GM23338 (cell line): ENCODE measurements at regions not wholly inside any gene's neighbourhood (a gene's known extent, or its start where the extent isn't known, plus 50 kb on each side); places are given as distances from the start of the nearest gene placed in this dataset.
A peak's percentile ranks its signal among the peaks of the same experiment; 100 is the strongest.

ENCODE experiments used
- ATAC-seq: fragments of 200-7000 bp; cut with Tn5 transposase; 3 replicates; pipeline ENCODE4 v1.9.1; 2020
- DNase-seq: peaks from one replicate; pipeline ENCODE4 v3.0.0-alpha.2; 2015; ENCODE audit warnings: low spot score
- H2AFZ ChIP-seq: fragments of 200-600 bp; sonication (generic); 2 replicates; pipeline ENCODE4 v1.8.0; 2016; ENCODE audit warnings: antibody characterized with exemption, mild to moderate bottlenecking, moderate library complexity
- H3F3A ChIP-seq: fragments of 200-600 bp; sonication (generic); replicated peaks from 2 replicates; pipeline ENCODE4 v1.8.0; 2017; ENCODE audit warnings: antibody characterized with exemption, mixed run types, low read depth
- H3K27ac ChIP-seq: fragments of 200-600 bp; sonication (generic); 2 replicates; pipeline ENCODE4 v1.6.1; 2016; ENCODE audit warnings: low read depth
- H3K27me3 ChIP-seq: fragments of 200-600 bp; sonication (generic); 2 replicates; pipeline ENCODE4 v1.8.0; 2016; ENCODE audit warnings: mild to moderate bottlenecking, mixed run types, moderate library complexity; ENCODE audit not compliant: insufficient read depth
- H3K36me3 ChIP-seq: fragments of 200-600 bp; sonication (generic); 2 replicates; pipeline ENCODE4 v1.8.0; 2016; ENCODE audit warnings: mild to moderate bottlenecking; ENCODE audit not compliant: insufficient read depth
- H3K4me1 ChIP-seq: fragments of 200-600 bp; sonication (generic); 2 replicates; pipeline ENCODE4 v1.8.0; 2016; ENCODE audit warnings: mild to moderate bottlenecking, moderate library complexity; ENCODE audit not compliant: insufficient read depth
- H3K4me2 ChIP-seq: fragments of 200-600 bp; sonication (generic); 2 replicates; pipeline ENCODE4 v1.7.1; 2017; ENCODE audit warnings: mixed run types
- H3K4me3 ChIP-seq: fragments of 200-600 bp; sonication (generic); 2 replicates; pipeline ENCODE4 v1.6.1; 2016; ENCODE audit warnings: mixed run types
- H3K79me2 ChIP-seq: fragments of 200-600 bp; sonication (generic); replicated peaks from 2 replicates; pipeline ENCODE4 v1.8.0; 2017; ENCODE audit warnings: mild to moderate bottlenecking; ENCODE audit not compliant: insufficient read depth
- H3K9me2 ChIP-seq: fragments of 200-600 bp; sonication (generic); 2 replicates; pipeline ENCODE4 v1.8.0; 2017; ENCODE audit not compliant: insufficient read depth
- H4K20me1 ChIP-seq: fragments of 200-600 bp; sonication (generic); replicated peaks from 2 replicates; pipeline ENCODE4 v1.8.0; 2017; ENCODE audit warnings: mild to moderate bottlenecking; ENCODE audit not compliant: insufficient read depth
- H3K27ac Mint-ChIP-seq: 2 replicates; pipeline ENCODE4 v1.8.0; 2020; ENCODE audit warnings: inconsistent platforms, mild to moderate bottlenecking, moderate library complexity, mixed read lengths
- H3K27me3 Mint-ChIP-seq: 3 replicates; pipeline ENCODE4 v1.8.0; 2022; ENCODE audit warnings: low read depth, mild to moderate bottlenecking, moderate library complexity, mixed read lengths, inconsistent platforms; ENCODE audit not compliant: insufficient read depth, poor library complexity
- H3K36me3 Mint-ChIP-seq: 3 replicates; pipeline ENCODE4 v1.8.0; 2021; ENCODE audit warnings: low read depth, mild to moderate bottlenecking, inconsistent platforms, moderate library complexity, mixed read lengths
- H3K4me1 Mint-ChIP-seq: 3 replicates; pipeline ENCODE4 v1.8.0; 2020; ENCODE audit warnings: mild to moderate bottlenecking, inconsistent platforms, mixed read lengths
- H3K4me3 Mint-ChIP-seq: 3 replicates; pipeline ENCODE4 v1.8.0; 2021; ENCODE audit warnings: moderate library complexity, mild to moderate bottlenecking, inconsistent platforms, mixed read lengths
- H3K9me3 Mint-ChIP-seq: 3 replicates; pipeline ENCODE4 v1.8.0; 2020; ENCODE audit warnings: moderate library complexity, mild to moderate bottlenecking, inconsistent platforms, mixed read lengths
- CREB1 ChIP-seq: fragments of 250-450 bp; sonication (Bioruptor Pico); IDR thresholded peaks from 2 replicates; pipeline ENCODE4 v1.5.0; 2020; ENCODE audit warnings: low read depth, mild to moderate bottlenecking, moderate library complexity
- ETS1 ChIP-seq: IDR thresholded peaks from 2 replicates; pipeline ENCODE4 v1.6.1; 2016; ENCODE audit warnings: antibody characterized with exemption
- EZH2 ChIP-seq: fragments of 200-600 bp; sonication (generic); IDR thresholded peaks from one replicate; pipeline ENCODE4 v1.8.0; 2017; ENCODE audit warnings: antibody characterized with exemption, mild to moderate bottlenecking, low read depth; ENCODE audit not compliant: unreplicated experiment
- EZH2phosphoT487 ChIP-seq: fragments of 200-600 bp; sonication (generic); IDR thresholded peaks from one replicate; pipeline ENCODE4 v1.8.1; 2018; ENCODE audit warnings: antibody characterized with exemption; ENCODE audit not compliant: unreplicated experiment
- JUNB ChIP-seq: IDR thresholded peaks from one replicate; pipeline ENCODE4 v1.6.1; 2016; ENCODE audit warnings: antibody characterized with exemption; ENCODE audit not compliant: unreplicated experiment
- NANOG ChIP-seq: IDR thresholded peaks from 2 replicates; pipeline ENCODE4 v1.6.1; 2016; ENCODE audit warnings: antibody characterized with exemption, borderline replicate concordance
- POLR2AphosphoS5 ChIP-seq: IDR thresholded peaks from 2 replicates; pipeline ENCODE4 v1.6.1; 2016; ENCODE audit warnings: antibody characterized with exemption, low read depth
- STAT1 ChIP-seq: IDR thresholded peaks from one replicate; pipeline ENCODE4 v1.6.1; 2016; ENCODE audit warnings: antibody characterized with exemption; ENCODE audit not compliant: unreplicated experiment
- ZNF114 ChIP-seq: fragments of 250-450 bp; sonication (Bioruptor Pico); IDR thresholded peaks from 2 replicates; pipeline ENCODE4 v1.5.0; 2020; ENCODE audit warnings: mild to moderate bottlenecking, moderate library complexity
- ZNF331 ChIP-seq: fragments of 250-450 bp; sonication (Bioruptor Pico); IDR thresholded peaks from 2 replicates; pipeline ENCODE4 v1.5.0; 2020; ENCODE audit warnings: low read depth, mild to moderate bottlenecking, moderate library complexity
- TF ChIP-seq, protein P1 (sequence below), 2 experiments: fragments of 200-600 bp in 1 of 2; sonication (generic) in 1 of 2; conservative IDR thresholded peaks; 2 replicates each; pipeline versions ENCODE4 v1.5.1 to v1.6.1; 2016 to 2017; ENCODE audit warnings: antibody characterized with exemption in 2 of 2, low read depth in 2 of 2, mild to moderate bottlenecking in 2 of 2, moderate library complexity in 1 of 2
- TF ChIP-seq, protein P2 (sequence below): IDR thresholded peaks from one replicate; pipeline ENCODE4 v1.6.1; 2018; ENCODE audit warnings: antibody characterized with exemption; ENCODE audit not compliant: unreplicated experiment

DNA sequence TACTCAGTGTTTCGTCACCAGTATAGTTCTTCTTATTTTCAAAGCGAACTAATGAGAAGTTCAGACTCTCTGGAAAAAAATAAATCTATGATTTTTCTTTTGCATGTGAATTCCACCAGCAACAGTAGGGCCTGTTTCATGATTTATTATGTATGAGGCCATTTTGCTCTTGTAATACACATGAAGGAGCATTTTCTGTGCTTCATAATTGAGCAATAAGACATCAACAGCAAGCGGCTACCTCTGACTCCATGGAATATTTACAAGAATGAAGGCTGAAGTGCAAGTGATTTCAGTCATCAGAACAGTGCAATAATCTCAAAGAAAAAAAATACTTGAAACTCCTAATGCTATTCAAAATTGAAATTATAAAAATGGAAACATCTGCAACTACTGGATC, 282.9 kb upstream of the EDIL3 start:
- Histone ChIP-seq H4K20me1 (no peaks in the 10 kb centered on the region), H3K36me3 (peaks cover 12% of the 10 kb centered on the region), H3F3A (no peaks in the 10 kb centered on the region), H3K4me1 (peaks cover 6% of the 10 kb centered on the region; the same call in 1 of the 2 replicates), H3K27me3 (no peaks in the 10 kb centered on the region), H3K27ac (no peak overlapping the region), H3K79me2 (no peaks in the 10 kb centered on the region), H2AFZ (no peak overlapping the region), H3K4me2 (no peak overlapping the region), H3K9me2 (peaks cover 18% of the 10 kb centered on the region; the same call in 1 of the 2 replicates), H3K4me3 (no peak overlapping the region)
- Mint-ChIP-seq H3K4me1 (peaks cover 5% of the 10 kb centered on the region; the same call in 2 of the 3 replicates), H3K4me3 (no peak overlapping the region), H3K9me3 (peaks cover 30% of the 10 kb centered on the region), H3K36me3 (peaks cover 32% of the 10 kb centered on the region), H3K27ac (no peak overlapping the region), H3K27me3 (no peaks in the 10 kb centered on the region)
- TF ChIP-seq JUNB, result no peak
- no peak for TF ChIP-seq ETS1
- TF ChIP-seq ZNF114 (CRISPR knock-in tag), result no peak
- no peak for TF ChIP-seq CREB1 (CRISPR knock-in tag)
- TF ChIP-seq ZNF331, result no peak
- no peak for TF ChIP-seq POLR2AphosphoS5
- TF ChIP-seq, protein P1, sequence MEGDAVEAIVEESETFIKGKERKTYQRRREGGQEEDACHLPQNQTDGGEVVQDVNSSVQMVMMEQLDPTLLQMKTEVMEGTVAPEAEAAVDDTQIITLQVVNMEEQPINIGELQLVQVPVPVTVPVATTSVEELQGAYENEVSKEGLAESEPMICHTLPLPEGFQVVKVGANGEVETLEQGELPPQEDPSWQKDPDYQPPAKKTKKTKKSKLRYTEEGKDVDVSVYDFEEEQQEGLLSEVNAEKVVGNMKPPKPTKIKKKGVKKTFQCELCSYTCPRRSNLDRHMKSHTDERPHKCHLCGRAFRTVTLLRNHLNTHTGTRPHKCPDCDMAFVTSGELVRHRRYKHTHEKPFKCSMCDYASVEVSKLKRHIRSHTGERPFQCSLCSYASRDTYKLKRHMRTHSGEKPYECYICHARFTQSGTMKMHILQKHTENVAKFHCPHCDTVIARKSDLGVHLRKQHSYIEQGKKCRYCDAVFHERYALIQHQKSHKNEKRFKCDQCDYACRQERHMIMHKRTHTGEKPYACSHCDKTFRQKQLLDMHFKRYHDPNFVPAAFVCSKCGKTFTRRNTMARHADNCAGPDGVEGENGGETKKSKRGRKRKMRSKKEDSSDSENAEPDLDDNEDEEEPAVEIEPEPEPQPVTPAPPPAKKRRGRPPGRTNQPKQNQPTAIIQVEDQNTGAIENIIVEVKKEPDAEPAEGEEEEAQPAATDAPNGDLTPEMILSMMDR (conservative IDR thresholded peaks at IDR 0.05; ENCODE audit: low read depth in 2 of 2), result no peak
- ATAC-seq (no peak), DNase-seq (no peak)

DNA sequence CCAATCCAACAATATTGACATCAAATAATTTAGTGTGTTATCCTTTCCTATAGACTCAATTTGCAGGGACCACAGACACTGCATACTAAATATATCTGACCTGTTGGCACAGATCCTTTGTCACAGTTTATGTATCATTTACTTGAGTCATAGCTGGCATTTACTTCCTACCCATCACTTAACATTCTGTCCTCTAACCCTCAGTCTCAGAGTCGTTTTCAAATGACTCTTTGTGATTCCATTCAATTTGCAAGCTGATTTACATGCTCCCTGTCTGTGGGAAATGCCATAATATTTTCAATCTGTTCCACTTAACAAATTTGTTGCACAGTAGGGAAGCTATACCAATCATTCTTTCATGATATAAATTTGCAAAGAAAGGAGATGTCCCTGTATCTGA, 265.7 kb upstream of the EDIL3 start:
- no peaks in the 10 kb centered on the region for H4K20me1 ChIP-seq
- DNase-seq (no peak), ATAC-seq (no peak)
- H3K4me3 ChIP-seq, result no peak overlapping the region
- no peaks in the 10 kb centered on the region for H3K27me3 ChIP-seq
- H3K9me2 ChIP-seq, result no peaks in the 10 kb centered on the region
- H3K9me3 Mint-ChIP-seq, result no peaks in the 10 kb centered on the region
- H3K27ac Mint-ChIP-seq, result 0 out of 2 replicates have a peak overlapping the region, but pooled peaks have one; percentile 36
- H3K4me1 Mint-ChIP-seq, result peaks cover 21% of the 10 kb centered on the region
- no peaks in the 10 kb centered on the region for H3K79me2 ChIP-seq
- peaks cover 22% of the 10 kb centered on the region for H3K4me1 ChIP-seq
- peak overlapping the region; percentile 50 for H3K4me2 ChIP-seq
- no peak overlapping the region for H2AFZ ChIP-seq
- no peaks in the 10 kb centered on the region for H3K36me3 Mint-ChIP-seq
- peaks cover 1% of the 10 kb centered on the region for H3K27me3 Mint-ChIP-seq
- TF ChIP-seq, protein P1 (conservative IDR thresholded peaks at IDR 0.05; ENCODE audit: low read depth in 2 of 2), result no peak
- TF ChIP-seq STAT1 (no peak), ETS1 (no peak), ZNF114 (CRISPR knock-in tag) (no peak), EZH2 (no peak), JUNB (no peak), NANOG (no peak), CREB1 (CRISPR knock-in tag) (no peak), EZH2phosphoT487 (no peak)
- TF ChIP-seq, protein P2, sequence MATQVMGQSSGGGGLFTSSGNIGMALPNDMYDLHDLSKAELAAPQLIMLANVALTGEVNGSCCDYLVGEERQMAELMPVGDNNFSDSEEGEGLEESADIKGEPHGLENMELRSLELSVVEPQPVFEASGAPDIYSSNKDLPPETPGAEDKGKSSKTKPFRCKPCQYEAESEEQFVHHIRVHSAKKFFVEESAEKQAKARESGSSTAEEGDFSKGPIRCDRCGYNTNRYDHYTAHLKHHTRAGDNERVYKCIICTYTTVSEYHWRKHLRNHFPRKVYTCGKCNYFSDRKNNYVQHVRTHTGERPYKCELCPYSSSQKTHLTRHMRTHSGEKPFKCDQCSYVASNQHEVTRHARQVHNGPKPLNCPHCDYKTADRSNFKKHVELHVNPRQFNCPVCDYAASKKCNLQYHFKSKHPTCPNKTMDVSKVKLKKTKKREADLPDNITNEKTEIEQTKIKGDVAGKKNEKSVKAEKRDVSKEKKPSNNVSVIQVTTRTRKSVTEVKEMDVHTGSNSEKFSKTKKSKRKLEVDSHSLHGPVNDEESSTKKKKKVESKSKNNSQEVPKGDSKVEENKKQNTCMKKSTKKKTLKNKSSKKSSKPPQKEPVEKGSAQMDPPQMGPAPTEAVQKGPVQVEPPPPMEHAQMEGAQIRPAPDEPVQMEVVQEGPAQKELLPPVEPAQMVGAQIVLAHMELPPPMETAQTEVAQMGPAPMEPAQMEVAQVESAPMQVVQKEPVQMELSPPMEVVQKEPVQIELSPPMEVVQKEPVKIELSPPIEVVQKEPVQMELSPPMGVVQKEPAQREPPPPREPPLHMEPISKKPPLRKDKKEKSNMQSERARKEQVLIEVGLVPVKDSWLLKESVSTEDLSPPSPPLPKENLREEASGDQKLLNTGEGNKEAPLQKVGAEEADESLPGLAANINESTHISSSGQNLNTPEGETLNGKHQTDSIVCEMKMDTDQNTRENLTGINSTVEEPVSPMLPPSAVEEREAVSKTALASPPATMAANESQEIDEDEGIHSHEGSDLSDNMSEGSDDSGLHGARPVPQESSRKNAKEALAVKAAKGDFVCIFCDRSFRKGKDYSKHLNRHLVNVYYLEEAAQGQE, result no peak
- no peaks in the 10 kb centered on the region for H3F3A ChIP-seq
- no peak overlapping the region for H3K27ac ChIP-seq
- no peaks in the 10 kb centered on the region for H3K36me3 ChIP-seq
- H3K4me3 Mint-ChIP-seq, result no peak overlapping the region
